GM23338 (cell line): ENCODE measurements at regions not wholly inside any gene's neighbourhood (a gene's known extent, or its start where the extent isn't known, plus 50 kb on each side); places are given as distances from the start of the nearest gene placed in this dataset.

Experiments
- CREB1 ChIP-seq: fragments of 250-450 bp; sonication (Bioruptor Pico); IDR thresholded peaks from 2 replicates; pipeline ENCODE4 v1.5.0; 2020; ENCODE audit warnings: low read depth, mild to moderate bottlenecking, moderate library complexity
- EZH2 ChIP-seq: fragments of 200-600 bp; sonication (generic); IDR thresholded peaks from one replicate; pipeline ENCODE4 v1.8.0; 2017; ENCODE audit warnings: antibody characterized with exemption, mild to moderate bottlenecking, low read depth; ENCODE audit not compliant: unreplicated experiment
- EZH2phosphoT487 ChIP-seq: fragments of 200-600 bp; sonication (generic); IDR thresholded peaks from one replicate; pipeline ENCODE4 v1.8.1; 2018; ENCODE audit warnings: antibody characterized with exemption; ENCODE audit not compliant: unreplicated experiment
- NANOG ChIP-seq: IDR thresholded peaks from 2 replicates; pipeline ENCODE4 v1.6.1; 2016; ENCODE audit warnings: antibody characterized with exemption, borderline replicate concordance
- POLR2AphosphoS5 ChIP-seq: IDR thresholded peaks from 2 replicates; pipeline ENCODE4 v1.6.1; 2016; ENCODE audit warnings: antibody characterized with exemption, low read depth
- ZNF114 ChIP-seq: fragments of 250-450 bp; sonication (Bioruptor Pico); IDR thresholded peaks from 2 replicates; pipeline ENCODE4 v1.5.0; 2020; ENCODE audit warnings: mild to moderate bottlenecking, moderate library complexity
- ZNF331 ChIP-seq: fragments of 250-450 bp; sonication (Bioruptor Pico); IDR thresholded peaks from 2 replicates; pipeline ENCODE4 v1.5.0; 2020; ENCODE audit warnings: low read depth, mild to moderate bottlenecking, moderate library complexity
- TF ChIP-seq, protein P1 (sequence below), 2 experiments: fragments of 200-600 bp in 1 of 2; sonication (generic) in 1 of 2; conservative IDR thresholded peaks; 2 replicates each; pipeline versions ENCODE4 v1.5.1 to v1.6.1; 2016 to 2017; ENCODE audit warnings: antibody characterized with exemption in 2 of 2, low read depth in 2 of 2, mild to moderate bottlenecking in 2 of 2, moderate library complexity in 1 of 2
- TF ChIP-seq, protein P2 (sequence below): IDR thresholded peaks from one replicate; pipeline ENCODE4 v1.6.1; 2018; ENCODE audit warnings: antibody characterized with exemption; ENCODE audit not compliant: unreplicated experiment
- TF ChIP-seq, protein P3 (sequence below): IDR thresholded peaks from 2 replicates; pipeline ENCODE4 v1.6.1; 2016; ENCODE audit warnings: antibody characterized with exemption

GRCh38 chr13:53847502-53847901, 818.9 kb downstream of the OLFM4 start:
- TF ChIP-seq, protein P1, sequence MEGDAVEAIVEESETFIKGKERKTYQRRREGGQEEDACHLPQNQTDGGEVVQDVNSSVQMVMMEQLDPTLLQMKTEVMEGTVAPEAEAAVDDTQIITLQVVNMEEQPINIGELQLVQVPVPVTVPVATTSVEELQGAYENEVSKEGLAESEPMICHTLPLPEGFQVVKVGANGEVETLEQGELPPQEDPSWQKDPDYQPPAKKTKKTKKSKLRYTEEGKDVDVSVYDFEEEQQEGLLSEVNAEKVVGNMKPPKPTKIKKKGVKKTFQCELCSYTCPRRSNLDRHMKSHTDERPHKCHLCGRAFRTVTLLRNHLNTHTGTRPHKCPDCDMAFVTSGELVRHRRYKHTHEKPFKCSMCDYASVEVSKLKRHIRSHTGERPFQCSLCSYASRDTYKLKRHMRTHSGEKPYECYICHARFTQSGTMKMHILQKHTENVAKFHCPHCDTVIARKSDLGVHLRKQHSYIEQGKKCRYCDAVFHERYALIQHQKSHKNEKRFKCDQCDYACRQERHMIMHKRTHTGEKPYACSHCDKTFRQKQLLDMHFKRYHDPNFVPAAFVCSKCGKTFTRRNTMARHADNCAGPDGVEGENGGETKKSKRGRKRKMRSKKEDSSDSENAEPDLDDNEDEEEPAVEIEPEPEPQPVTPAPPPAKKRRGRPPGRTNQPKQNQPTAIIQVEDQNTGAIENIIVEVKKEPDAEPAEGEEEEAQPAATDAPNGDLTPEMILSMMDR (conservative IDR thresholded peaks at IDR 0.05; ENCODE audit: low read depth in 2 of 2) = no peak
- TF ChIP-seq CREB1 (CRISPR knock-in tag) (no peak), EZH2phosphoT487 (no peak), NANOG (no peak), POLR2AphosphoS5 (no peak), ZNF114 (CRISPR knock-in tag) (no peak), EZH2 (no peak), ZNF331 (CRISPR knock-in tag) (no peak)
- TF ChIP-seq, protein P2, sequence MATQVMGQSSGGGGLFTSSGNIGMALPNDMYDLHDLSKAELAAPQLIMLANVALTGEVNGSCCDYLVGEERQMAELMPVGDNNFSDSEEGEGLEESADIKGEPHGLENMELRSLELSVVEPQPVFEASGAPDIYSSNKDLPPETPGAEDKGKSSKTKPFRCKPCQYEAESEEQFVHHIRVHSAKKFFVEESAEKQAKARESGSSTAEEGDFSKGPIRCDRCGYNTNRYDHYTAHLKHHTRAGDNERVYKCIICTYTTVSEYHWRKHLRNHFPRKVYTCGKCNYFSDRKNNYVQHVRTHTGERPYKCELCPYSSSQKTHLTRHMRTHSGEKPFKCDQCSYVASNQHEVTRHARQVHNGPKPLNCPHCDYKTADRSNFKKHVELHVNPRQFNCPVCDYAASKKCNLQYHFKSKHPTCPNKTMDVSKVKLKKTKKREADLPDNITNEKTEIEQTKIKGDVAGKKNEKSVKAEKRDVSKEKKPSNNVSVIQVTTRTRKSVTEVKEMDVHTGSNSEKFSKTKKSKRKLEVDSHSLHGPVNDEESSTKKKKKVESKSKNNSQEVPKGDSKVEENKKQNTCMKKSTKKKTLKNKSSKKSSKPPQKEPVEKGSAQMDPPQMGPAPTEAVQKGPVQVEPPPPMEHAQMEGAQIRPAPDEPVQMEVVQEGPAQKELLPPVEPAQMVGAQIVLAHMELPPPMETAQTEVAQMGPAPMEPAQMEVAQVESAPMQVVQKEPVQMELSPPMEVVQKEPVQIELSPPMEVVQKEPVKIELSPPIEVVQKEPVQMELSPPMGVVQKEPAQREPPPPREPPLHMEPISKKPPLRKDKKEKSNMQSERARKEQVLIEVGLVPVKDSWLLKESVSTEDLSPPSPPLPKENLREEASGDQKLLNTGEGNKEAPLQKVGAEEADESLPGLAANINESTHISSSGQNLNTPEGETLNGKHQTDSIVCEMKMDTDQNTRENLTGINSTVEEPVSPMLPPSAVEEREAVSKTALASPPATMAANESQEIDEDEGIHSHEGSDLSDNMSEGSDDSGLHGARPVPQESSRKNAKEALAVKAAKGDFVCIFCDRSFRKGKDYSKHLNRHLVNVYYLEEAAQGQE = no peak
- TF ChIP-seq, protein P3, sequence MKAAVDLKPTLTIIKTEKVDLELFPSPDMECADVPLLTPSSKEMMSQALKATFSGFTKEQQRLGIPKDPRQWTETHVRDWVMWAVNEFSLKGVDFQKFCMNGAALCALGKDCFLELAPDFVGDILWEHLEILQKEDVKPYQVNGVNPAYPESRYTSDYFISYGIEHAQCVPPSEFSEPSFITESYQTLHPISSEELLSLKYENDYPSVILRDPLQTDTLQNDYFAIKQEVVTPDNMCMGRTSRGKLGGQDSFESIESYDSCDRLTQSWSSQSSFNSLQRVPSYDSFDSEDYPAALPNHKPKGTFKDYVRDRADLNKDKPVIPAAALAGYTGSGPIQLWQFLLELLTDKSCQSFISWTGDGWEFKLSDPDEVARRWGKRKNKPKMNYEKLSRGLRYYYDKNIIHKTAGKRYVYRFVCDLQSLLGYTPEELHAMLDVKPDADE = no peak
